Tibial nerve (tissue), 4 donors: ENCODE measurements at regions not wholly inside any gene's neighbourhood (a gene's known extent, or its start where the extent isn't known, plus 50 kb on each side); places are given as distances from the start of the nearest gene placed in this dataset.

Source experiments
- DNase-seq, 2 donors: peaks; one replicate each; pipeline ENCODE4 v3.0.0-alpha.2; 2019; ENCODE audit warnings: low spot score in 2 of 2
- H3K27ac ChIP-seq, 4 donors: fragments of 200-600 bp; sonication (generic) in 3 of 4; one replicate each; pipeline ENCODE4 v1.5.1; 2017 to 2019; ENCODE audit warnings: mild to moderate bottlenecking in 1 of 4
- H3K27me3 ChIP-seq, 2 donors: fragments of 200-600 bp; sonication (generic) in 1 of 2; one replicate each; pipeline versions ENCODE4 v1.5.1 to v1.6.0; 2017 to 2019
- H3K36me3 ChIP-seq, 3 donors: fragments of 200-600 bp; sonication (generic); one replicate each; pipeline ENCODE4 v1.5.1; 2018 to 2019
- H3K4me1 ChIP-seq, 4 donors: fragments of 200-600 bp; sonication (generic) in 3 of 4; one replicate each; pipeline ENCODE4 v1.5.1; 2017 to 2019
- H3K4me3 ChIP-seq, 4 donors: fragments of 200-600 bp; sonication (generic) in 3 of 4; one replicate each; pipeline ENCODE4 v1.5.1; 2017 to 2019; ENCODE audit warnings: mild to moderate bottlenecking in 1 of 4, moderate library complexity in 1 of 4
- H3K9me3 ChIP-seq, 4 donors: fragments of 200-600 bp; sonication (generic) in 3 of 4; one replicate each; pipeline ENCODE4 v1.5.1; 2017 to 2019
- CTCF ChIP-seq, 5 experiments: fragments of 200-600 bp in 3 of 5; fragments of 450-650 bp in 2 of 5; sonication (generic) in 3 of 5; IDR thresholded peaks; one replicate each; pipeline ENCODE4 v1.5.1; 2016 to 2019; ENCODE audit warnings: antibody characterized with exemption in 5 of 5, mild to moderate bottlenecking in 3 of 5, moderate library complexity in 2 of 5
- EP300 ChIP-seq, 2 donors: sonication (generic); formaldehyde crosslinking; IDR thresholded peaks; one replicate each; pipeline ENCODE4 v1.6.1; 2017; ENCODE audit warnings: antibody characterized with exemption in 2 of 2, mild to moderate bottlenecking in 1 of 2
- POLR2A ChIP-seq, 2 donors: fragments of 450-650 bp; IDR thresholded peaks; one replicate each; pipeline ENCODE4 v1.6.1; 2017; ENCODE audit warnings: antibody characterized with exemption in 2 of 2, mild to moderate bottlenecking in 2 of 2, moderate library complexity in 2 of 2
- WGBS, 2 donors: methylation state at CpG; one replicate each; pipeline ENCODE4 v1.1.5; 2018; 5-methylcytosine and 5-hydroxymethylcytosine counted together

- H3K36me3 ChIP-seq = no peaks in the 10 kb centered on the region
- H3K9me3 ChIP-seq = no peaks in the 10 kb centered on the region
- TF ChIP-seq POLR2A (IDR thresholded peaks at IDR 0.05) (no peak), CTCF (IDR thresholded peaks at IDR 0.05) (no peak), EP300 (IDR thresholded peaks at IDR 0.05) (no peak)
- WGBS, 2 donors = 82 to 83% methylated on average over 1 of the region's 1 CpG
- no peak overlapping the region for H3K4me3 ChIP-seq
- DNase-seq = no peak
- no peaks in the 10 kb centered on the region for H3K27me3 ChIP-seq
- H3K27ac ChIP-seq = no peak overlapping the region
- no peaks in the 10 kb centered on the region for H3K4me1 ChIP-seq
Measured at GRCh38 chr5:100188778-100189177, 346.4 kb upstream of the FAM174A start.

- WGBS, 2 donors = 80 to 85% methylated on average over 3 of the region's 3 CpGs
- Histone ChIP-seq H3K9me3 (no peaks in the 10 kb centered on the region), H3K27me3 (no peaks in the 10 kb centered on the region), H3K36me3 (no peaks in the 10 kb centered on the region), H3K4me3 (no peak overlapping the region), H3K27ac (no peak overlapping the region), H3K4me1 (no peaks in the 10 kb centered on the region)
- DNase-seq = no peak
- TF ChIP-seq POLR2A (IDR thresholded peaks at IDR 0.05) (no peak), CTCF (IDR thresholded peaks at IDR 0.05) (no peak), EP300 (IDR thresholded peaks at IDR 0.05) (no peak)
Measured at GRCh38 chr5:100188339-100188738, 346.8 kb upstream of the FAM174A start.

GRCh38 chr5:100186181-100186580, 349.0 kb upstream of the FAM174A start:
- TF ChIP-seq POLR2A (IDR thresholded peaks at IDR 0.05) = no peak
- no peak for TF ChIP-seq CTCF (IDR thresholded peaks at IDR 0.05)
- TF ChIP-seq EP300 (IDR thresholded peaks at IDR 0.05) = no peak
- 48% methylated on average over 2 of the region's 2 CpGs for WGBS, 2 donors
- Histone ChIP-seq H3K4me1 (no peaks in the 10 kb centered on the region), H3K27me3 (no peaks in the 10 kb centered on the region), H3K36me3 (no peaks in the 10 kb centered on the region), H3K9me3 (no peaks in the 10 kb centered on the region), H3K27ac (no peak overlapping the region), H3K4me3 (no peak overlapping the region)
- DNase-seq = no peak

- Histone ChIP-seq H3K27ac (no peak overlapping the region), H3K4me3 (no peak overlapping the region), H3K9me3 (no peaks in the 10 kb centered on the region), H3K27me3 (no peaks in the 10 kb centered on the region), H3K36me3 (no peaks in the 10 kb centered on the region), H3K4me1 (no peaks in the 10 kb centered on the region)
- TF ChIP-seq CTCF (IDR thresholded peaks at IDR 0.05) = no peak
- TF ChIP-seq EP300 (IDR thresholded peaks at IDR 0.05) = no peak
- TF ChIP-seq POLR2A (IDR thresholded peaks at IDR 0.05) = no peak
- no peak for DNase-seq
- 82 to 91% methylated on average over 1 of the region's 1 CpG for WGBS, 2 donors
Measured at GRCh38 chr5:100182402-100182801, 352.8 kb upstream of the FAM174A start.

GRCh38 chr5:100175346-100175745, 359.8 kb upstream of the FAM174A start:
- no peak for TF ChIP-seq EP300 (IDR thresholded peaks at IDR 0.05)
- no peak for TF ChIP-seq POLR2A (IDR thresholded peaks at IDR 0.05)
- TF ChIP-seq CTCF (IDR thresholded peaks at IDR 0.05) = no peak
- no peak overlapping the region for H3K27ac ChIP-seq
- no peaks in the 10 kb centered on the region for H3K9me3 ChIP-seq
- no peak overlapping the region for H3K4me3 ChIP-seq
- no peaks in the 10 kb centered on the region for H3K27me3 ChIP-seq
- no peaks in the 10 kb centered on the region for H3K36me3 ChIP-seq
- H3K4me1 ChIP-seq = no peaks in the 10 kb centered on the region
- 41 to 65% methylated on average over 1 of the region's 1 CpG for WGBS, 2 donors
- no peak for DNase-seq
